ENCODE measurements at regions not wholly inside any gene's neighbourhood (a gene's known extent, or its start where the extent isn't known, plus 50 kb on each side); places are given as distances from the start of the nearest gene placed in this dataset.

- CTCF ChIA-PET = no interaction called here
- no peak for DNase-seq (ENCODE audit: extremely low spot score)
- TF ChIP-seq CTCF (IDR thresholded peaks at IDR 0.05; ENCODE audit: control extremely low read depth, extremely low read depth, low read depth, missing control alignments) = no peak
- POLR2A ChIA-PET = no interaction called here
Observed at GRCh38 chr11:134780486-134781147, 368.6 kb upstream of the B3GAT1 start.

- DNase-seq (ENCODE audit: extremely low spot score) = no peak
- CTCF ChIA-PET = no interaction called here
- POLR2A ChIA-PET = no interaction called here
Observed at GRCh38 chr11:134779179-134779578, 367.1 kb upstream of the B3GAT1 start.

GRCh38 chr11:134768463-134768862, 356.4 kb upstream of the B3GAT1 start:
- POLR2A ChIA-PET = no interaction called here
- CTCF ChIA-PET = no interaction called here
- no peak for DNase-seq (ENCODE audit: extremely low spot score)
- TF ChIP-seq CTCF (IDR thresholded peaks at IDR 0.05; ENCODE audit: control extremely low read depth, extremely low read depth, low read depth, missing control alignments) = no peak

More at GRCh38 chr11:134779179-134779578, 367.1 kb upstream of the B3GAT1 start:
- no peak for TF ChIP-seq CTCF (IDR thresholded peaks at IDR 0.05; ENCODE audit: control extremely low read depth, extremely low read depth, low read depth, missing control alignments)

- no peak for TF ChIP-seq CTCF (IDR thresholded peaks at IDR 0.05; ENCODE audit: control extremely low read depth, extremely low read depth, low read depth, missing control alignments)
- CTCF ChIA-PET = no interaction called here
- no peak for DNase-seq (ENCODE audit: extremely low spot score)
- POLR2A ChIA-PET = no interaction called here
Observed at GRCh38 chr11:134765565-134765964, 353.5 kb upstream of the B3GAT1 start.

GRCh38 chr11:134764966-134765365, 352.9 kb upstream of the B3GAT1 start:
- ChIA-PET POLR2A (no interaction called here), CTCF (no interaction called here)
- no peak for DNase-seq (ENCODE audit: extremely low spot score)
- no peak for TF ChIP-seq CTCF (IDR thresholded peaks at IDR 0.05; ENCODE audit: control extremely low read depth, extremely low read depth, low read depth, missing control alignments)

- no peak for TF ChIP-seq CTCF (IDR thresholded peaks at IDR 0.05; ENCODE audit: control extremely low read depth, extremely low read depth, low read depth, missing control alignments)
- ChIA-PET POLR2A (no interaction called here), CTCF (no interaction called here)
- no peak for DNase-seq (ENCODE audit: extremely low spot score)
Observed at GRCh38 chr11:134764367-134764766, 352.3 kb upstream of the B3GAT1 start.

GRCh38 chr11:134763030-134763388, 351.0 kb upstream of the B3GAT1 start:
- CTCF ChIA-PET = no interaction called here
- TF ChIP-seq CTCF (IDR thresholded peaks at IDR 0.05; ENCODE audit: control extremely low read depth, extremely low read depth, low read depth, missing control alignments) = no peak
- POLR2A ChIA-PET = no interaction called here
- DNase-seq (ENCODE audit: extremely low spot score) = no peak

Data from GM10248 (cell line).